GM12878 (cell line): ENCODE measurements at regions not wholly inside any gene's neighbourhood (a gene's known extent, or its start where the extent isn't known, plus 50 kb on each side); places are given as distances from the start of the nearest gene placed in this dataset.

Experiments
- ATAC-seq: fragments of 200-7000 bp; cut with Tn5 transposase; 3 replicates; pipeline ENCODE4 v1.9.1; 2020; ENCODE audit warnings: mild to moderate bottlenecking, moderate library complexity
- BruUV-seq: library from RNA; stranded (reverse); fragments of 400-500 nt; replicated peaks from 2 replicates; lab custom pipeline; 2021; lab: Mats Ljungman, UMichigan
- CTCF ChIA-PET: fragments of 300-600 bp; sonication (Branson Sonifier 250); formaldehyde crosslinking; extraction: SDS; loops from one replicate; lab custom pipeline; 2021; ENCODE audit warnings: inconsistent platforms; lab: Yijun Ruan, JAX
- POLR2A ChIA-PET: fragments of 350-600 bp; formaldehyde crosslinking; extraction: SDS; loops from one replicate; lab custom pipeline; 2021; ENCODE audit warnings: inconsistent platforms; lab: Charles Lee
- RAD21 ChIA-PET: fragments of 300-600 bp; sonication (Branson Sonifier 250); formaldehyde crosslinking; loops from one replicate; lab custom pipeline; 2023; ENCODE audit warnings: antibody characterized with exemption; ENCODE audit not compliant: unreplicated experiment; lab: Charles Lee
- SMC1A ChIA-PET: fragments of 300-600 bp; sonication (Branson Sonifier 250); formaldehyde crosslinking; loops from one replicate; lab custom pipeline; 2023; ENCODE audit not compliant: unreplicated experiment, uncharacterized antibody; lab: Charles Lee
- DNase-seq: peaks from one replicate; pipeline ENCODE4 v3.0.0-alpha.2; 2011; ENCODE audit warnings: low read depth, low spot score
- FAIRE-seq: peaks from 3 replicates; lab custom pipeline; 2011; peaks lifted over from hg19 to GRCh38; lab: Jason Lieb, UNC
- H2AFZ ChIP-seq: 2 replicates; pipeline ENCODE4 v1.6.0; 2011; ENCODE audit warnings: low read depth, low read length, control low read depth; ENCODE audit not compliant: control insufficient read depth
- H3K27ac ChIP-seq: 2 replicates; pipeline ENCODE4 v1.5.1; 2011; ENCODE audit warnings: control low read depth; ENCODE audit not compliant: control insufficient read depth, insufficient read depth
- H3K27me3 ChIP-seq, 2 experiments: replicated peaks in 1 of 2; 2 replicates each; pipeline versions ENCODE4 v1.6.0 to v1.6.1; 2011; ENCODE audit warnings: low read length in 1 of 2; ENCODE audit not compliant: control insufficient read depth in 2 of 2, insufficient read depth in 2 of 2
- H3K36me3 ChIP-seq, 2 experiments: 2 replicates each; pipeline ENCODE4 v1.5.1; 2011; ENCODE audit warnings: low read length in 1 of 2; ENCODE audit not compliant: control insufficient read depth in 2 of 2, insufficient read depth in 2 of 2
- H3K4me1 ChIP-seq: 2 replicates; pipeline ENCODE4 v1.6.1; 2011; ENCODE audit warnings: mild to moderate bottlenecking, low read length, moderate library complexity, mixed read lengths; ENCODE audit not compliant: control insufficient read depth, insufficient read depth
- H3K4me2 ChIP-seq: 2 replicates; pipeline ENCODE4 v1.6.0; 2011; ENCODE audit warnings: control low read depth; ENCODE audit not compliant: control insufficient read depth, insufficient read depth
- H3K4me3 ChIP-seq: fragments of 200-600 bp; sonication (generic); 2 replicates; pipeline ENCODE4 v1.5.1; 2016
- H3K79me2 ChIP-seq: 2 replicates; pipeline ENCODE4 v1.6.0; 2011; ENCODE audit warnings: low read length; ENCODE audit not compliant: control insufficient read depth, insufficient read depth
- H3K9ac ChIP-seq: 2 replicates; pipeline ENCODE4 v1.8.0; 2011; ENCODE audit warnings: low read length, control low read depth, mixed read lengths; ENCODE audit not compliant: control insufficient read depth, insufficient read depth
- H3K9me3 ChIP-seq: replicated peaks from 3 replicates; pipeline ENCODE4 v1.5.1; 2011; ENCODE audit warnings: mild to moderate bottlenecking, low read length; ENCODE audit not compliant: control insufficient read depth, insufficient read depth
- H4K20me1 ChIP-seq: 2 replicates; pipeline ENCODE4 v1.6.0; 2011; ENCODE audit not compliant: control insufficient read depth, insufficient read depth
- ATF7 ChIP-seq: fragments of 450-650 bp; IDR thresholded peaks from 2 replicates; pipeline ENCODE4 v1.6.1; 2016; ENCODE audit warnings: low read depth, mild to moderate bottlenecking
- BCL11A ChIP-seq: IDR thresholded peaks from 2 replicates; pipeline ENCODE4 v1.6.1; 2011; ENCODE audit warnings: low read depth, low read length
- BMI1 ChIP-seq: fragments of 450-650 bp; IDR thresholded peaks from 2 replicates; pipeline ENCODE4 v1.6.1; 2016; ENCODE audit warnings: mild to moderate bottlenecking, moderate library complexity, borderline replicate concordance
- NFIC ChIP-seq: IDR thresholded peaks from 2 replicates; pipeline ENCODE4 v1.6.1; 2012; ENCODE audit warnings: low read depth, mild to moderate bottlenecking, inconsistent platforms, low read length, moderate library complexity
- NFXL1 ChIP-seq: fragments of 450-650 bp; IDR thresholded peaks from 2 replicates; pipeline ENCODE4 v1.6.1; 2017; ENCODE audit warnings: antibody characterized with exemption, mild to moderate bottlenecking, borderline replicate concordance
- POU2F2 ChIP-seq: IDR thresholded peaks from 3 replicates; pipeline ENCODE4 v1.6.1; 2011; ENCODE audit warnings: low read depth, mild to moderate bottlenecking, low read length, borderline replicate concordance
- PRDM15 ChIP-seq: fragments of 450-650 bp; formaldehyde crosslinking; IDR thresholded peaks from 2 replicates; pipeline ENCODE4 v1.4.0; 2020; ENCODE audit warnings: mild to moderate bottlenecking, moderate library complexity
- SKIL ChIP-seq: fragments of 450-650 bp; IDR thresholded peaks from 2 replicates; pipeline ENCODE4 v1.6.1; 2017; ENCODE audit warnings: mild to moderate bottlenecking, low read depth, inconsistent platforms; ENCODE audit not compliant: poor library complexity, severe bottlenecking
- SMARCA5 ChIP-seq: fragments of 450-650 bp; IDR thresholded peaks from 2 replicates; pipeline ENCODE4 v1.6.1; 2017; ENCODE audit warnings: mild to moderate bottlenecking
- STAT1 ChIP-seq: fragments of 450-650 bp; conservative IDR thresholded peaks from 2 replicates; pipeline ENCODE4 v1.6.1; 2014; ENCODE audit warnings: antibody characterized with exemption, mild to moderate bottlenecking
- TARDBP ChIP-seq: IDR thresholded peaks from 2 replicates; pipeline ENCODE4 v1.6.1; 2016; ENCODE audit warnings: borderline replicate concordance
- WRNIP1 ChIP-seq: IDR thresholded peaks from 2 replicates; pipeline ENCODE4 v1.6.1; 2011; ENCODE audit warnings: low read depth, low read length, improper control_type of control experiment, borderline replicate concordance
- WGBS: methylation state at CpG from one replicate; pipeline ENCODE4 v1.1.6; 2016; ENCODE audit warnings: low lambda C conversion rate; ENCODE audit not compliant: insufficient replicate concordance, insufficient coverage; ENCODE audit errors: missing lambda C conversion rate; 5-methylcytosine and 5-hydroxymethylcytosine counted together
- in situ Hi-C: fragments of 300-500 bp; cut with MboI; formaldehyde crosslinking; loops from 9 replicates; pipeline ENCODE4 v1.14.3; 2018; ENCODE audit warnings: mixed read lengths
- intact Hi-C: fragments of 100-400 bp; cut with micrococcal nuclease; formaldehyde crosslinking; loops from one replicate; pipeline ENCODE4 v1.14.2; 2022; ENCODE audit not compliant: unreplicated experiment
- TF ChIP-seq, protein P1 (sequence below): fragments of 450-650 bp; conservative IDR thresholded peaks from 2 replicates; pipeline ENCODE4 v1.6.1; 2017; ENCODE audit warnings: mild to moderate bottlenecking, moderate library complexity

DNA sequence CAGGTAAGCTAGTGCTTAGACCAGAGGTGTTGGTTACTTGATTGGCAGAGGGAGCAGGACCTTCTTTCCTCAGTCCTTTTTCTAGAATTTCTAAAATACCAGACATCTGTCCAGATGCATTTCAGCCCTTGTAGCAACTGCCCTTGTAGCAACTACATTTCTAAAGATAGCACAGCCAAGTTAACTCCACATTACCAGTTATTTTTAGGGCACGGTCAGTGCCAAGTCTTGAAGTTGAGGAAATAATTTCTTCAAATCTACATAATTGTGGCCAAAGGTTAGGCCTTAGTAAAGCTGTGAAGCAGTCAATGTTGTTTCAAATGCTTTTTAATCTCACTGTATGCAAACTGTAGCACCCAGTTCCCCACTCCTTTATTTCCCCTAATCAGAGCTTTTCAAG lies 62.9 kb downstream of the MID1IP1 start:
- H3K4me1 ChIP-seq, result no peaks in the 10 kb centered on the region
- no peaks in the 10 kb centered on the region for H3K79me2 ChIP-seq
- RAD21 ChIA-PET, result no interaction called here
- 54% methylated on average over 1 of the region's 1 CpG for WGBS
- SMC1A ChIA-PET, result interaction anchor here (0.6 to 3.1 kb wide), 5 partner anchors 8 to 330 kb away, joined by 3 to 13 read pairs (median 4); no protein-coding TSS in a partner anchor
- no peaks in the 10 kb centered on the region for H3K9me3 ChIP-seq
- H3K27ac ChIP-seq, result no peak overlapping the region
- intact Hi-C loops, result no loop called here
- no peaks in the 10 kb centered on the region for H4K20me1 ChIP-seq
- H3K27me3 ChIP-seq, result no peaks in the 10 kb centered on the region
- H3K9ac ChIP-seq, result no peak overlapping the region
- CTCF ChIA-PET, result interaction anchor here (0.6 to 1.5 kb wide), 3 partner anchors 10 to 376 kb away, joined by 3 read pairs; no protein-coding TSS in a partner anchor
- DNase-seq, result no peak
- no peak overlapping the region for H3K4me2 ChIP-seq
- no peak overlapping the region for H2AFZ ChIP-seq
- no TSS peak for BruUV-seq
- POLR2A ChIA-PET, result interaction anchor here (0.7 to 0.9 kb wide), 3 partner anchors 82 to 1968 kb away, joined by 3 to 5 read pairs (median 3); no protein-coding TSS in a partner anchor
- TF ChIP-seq WRNIP1, result no peak
- no peak for TF ChIP-seq SKIL
- no peak for TF ChIP-seq PRDM15
- TF ChIP-seq POU2F2, result no peak
- no peak for TF ChIP-seq BCL11A
- no peak for TF ChIP-seq SMARCA5
- TF ChIP-seq, protein P1, sequence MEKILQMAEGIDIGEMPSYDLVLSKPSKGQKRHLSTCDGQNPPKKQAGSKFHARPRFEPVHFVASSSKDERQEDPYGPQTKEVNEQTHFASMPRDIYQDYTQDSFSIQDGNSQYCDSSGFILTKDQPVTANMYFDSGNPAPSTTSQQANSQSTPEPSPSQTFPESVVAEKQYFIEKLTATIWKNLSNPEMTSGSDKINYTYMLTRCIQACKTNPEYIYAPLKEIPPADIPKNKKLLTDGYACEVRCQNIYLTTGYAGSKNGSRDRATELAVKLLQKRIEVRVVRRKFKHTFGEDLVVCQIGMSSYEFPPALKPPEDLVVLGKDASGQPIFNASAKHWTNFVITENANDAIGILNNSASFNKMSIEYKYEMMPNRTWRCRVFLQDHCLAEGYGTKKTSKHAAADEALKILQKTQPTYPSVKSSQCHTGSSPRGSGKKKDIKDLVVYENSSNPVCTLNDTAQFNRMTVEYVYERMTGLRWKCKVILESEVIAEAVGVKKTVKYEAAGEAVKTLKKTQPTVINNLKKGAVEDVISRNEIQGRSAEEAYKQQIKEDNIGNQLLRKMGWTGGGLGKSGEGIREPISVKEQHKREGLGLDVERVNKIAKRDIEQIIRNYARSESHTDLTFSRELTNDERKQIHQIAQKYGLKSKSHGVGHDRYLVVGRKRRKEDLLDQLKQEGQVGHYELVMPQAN, result no peak
- TF ChIP-seq TARDBP, result no peak
- TF ChIP-seq BMI1, result no peak
- no peak for TF ChIP-seq ATF7
- no peak for TF ChIP-seq NFIC
- TF ChIP-seq NFXL1, result no peak
- no peak for TF ChIP-seq STAT1
- TF ChIP-seq, all 136 proteins: peak for 0
- no peak for FAIRE-seq
- ATAC-seq, result no peak
- in situ Hi-C loops, result no loop called here
- no peak overlapping the region for H3K4me3 ChIP-seq
- no peaks in the 10 kb centered on the region for H3K36me3 ChIP-seq
